B cell (primary cell): ENCODE measurements at regions not wholly inside any gene's neighbourhood (a gene's known extent, or its start where the extent isn't known, plus 50 kb on each side); places are given as distances from the start of the nearest gene placed in this dataset.

ENCODE experiments used
- CTCF ChIP-seq: fragments of 200-600 bp; IDR thresholded peaks from one replicate; pipeline ENCODE4 v1.8.0; 2022; ENCODE audit warnings: antibody characterized with exemption, mild to moderate bottlenecking
- EZH2 ChIP-seq: IDR thresholded peaks from 2 replicates; pipeline ENCODE4 v1.6.1; 2012; ENCODE audit warnings: borderline replicate concordance, low read depth, mild to moderate bottlenecking, moderate library complexity, low read length; ENCODE audit not compliant: insufficient read depth, poor library complexity, severe bottlenecking

- TF ChIP-seq CTCF (no peak), EZH2 (no peak)
Observed at GRCh38 chr1:99469550-99469971, 176.4 kb upstream of the PALMD start.
